HT1080 (cell line): ENCODE measurements at regions not wholly inside any gene's neighbourhood (a gene's known extent, or its start where the extent isn't known, plus 50 kb on each side); places are given as distances from the start of the nearest gene placed in this dataset.

Experiments
- DNase-seq: peaks from one replicate; pipeline ENCODE4 v3.0.0-alpha.2; 2015; ENCODE audit warnings: low read depth

DNA sequence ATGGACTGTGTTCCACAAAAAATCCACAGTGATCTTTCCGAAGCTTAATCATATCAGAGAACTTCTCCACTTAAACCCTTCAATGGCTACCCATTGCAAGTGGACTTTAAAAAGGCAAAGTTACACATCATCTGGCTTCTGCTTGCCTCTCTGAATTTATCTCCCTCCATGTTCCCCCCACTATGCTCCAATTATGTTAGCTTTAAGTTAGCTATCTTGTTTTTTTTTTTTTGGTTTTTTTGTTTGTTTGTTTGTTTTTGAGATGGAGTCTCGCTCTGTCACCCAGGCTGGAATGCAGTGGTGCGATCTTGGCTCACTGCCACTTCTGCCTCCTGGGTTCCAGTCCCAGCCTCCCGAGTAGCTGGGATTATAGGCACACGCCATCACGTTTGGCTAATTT, 166.4 kb upstream of the ADGRL2 start:
- no peak for DNase-seq

DNA sequence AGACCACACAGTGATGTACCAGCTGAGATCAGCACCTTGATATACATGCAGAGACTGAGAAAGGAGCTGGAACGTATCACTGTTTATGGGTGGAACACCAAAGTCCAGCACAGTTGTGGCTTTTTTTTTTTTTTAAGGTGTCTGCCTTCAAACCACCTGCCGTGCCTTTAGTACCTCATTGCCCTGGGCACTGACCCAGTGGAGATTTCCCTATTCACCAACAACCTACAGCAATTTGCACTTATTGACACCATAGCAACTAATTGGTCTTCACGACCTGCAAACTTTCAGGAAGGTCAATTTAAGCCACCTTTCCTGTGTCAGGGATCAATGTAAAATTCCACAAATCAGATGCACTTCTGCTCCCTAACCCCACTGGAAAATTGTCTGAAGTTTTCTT, 181.6 kb upstream of the ADGRL2 start:
- no peak for DNase-seq

DNA sequence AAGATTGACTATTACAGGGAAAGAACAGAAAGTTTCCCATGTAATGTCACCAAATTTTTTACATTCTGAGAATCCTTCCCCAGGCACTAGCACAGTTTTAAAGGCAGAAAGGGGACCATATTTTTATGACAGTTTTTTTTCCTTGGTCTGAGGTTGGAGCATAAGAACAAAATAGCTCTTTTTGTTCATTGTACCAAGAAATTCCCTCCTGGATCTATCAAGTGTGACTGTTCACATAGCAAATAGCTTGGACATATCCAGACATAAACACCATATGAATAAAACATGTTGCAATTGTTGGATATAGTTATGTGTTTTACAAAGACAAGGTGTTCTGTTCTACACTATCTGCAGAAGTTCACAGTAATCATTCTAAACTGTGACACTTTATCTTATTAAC, 182.4 kb upstream of the ADGRL2 start:
- no peak for DNase-seq

DNA sequence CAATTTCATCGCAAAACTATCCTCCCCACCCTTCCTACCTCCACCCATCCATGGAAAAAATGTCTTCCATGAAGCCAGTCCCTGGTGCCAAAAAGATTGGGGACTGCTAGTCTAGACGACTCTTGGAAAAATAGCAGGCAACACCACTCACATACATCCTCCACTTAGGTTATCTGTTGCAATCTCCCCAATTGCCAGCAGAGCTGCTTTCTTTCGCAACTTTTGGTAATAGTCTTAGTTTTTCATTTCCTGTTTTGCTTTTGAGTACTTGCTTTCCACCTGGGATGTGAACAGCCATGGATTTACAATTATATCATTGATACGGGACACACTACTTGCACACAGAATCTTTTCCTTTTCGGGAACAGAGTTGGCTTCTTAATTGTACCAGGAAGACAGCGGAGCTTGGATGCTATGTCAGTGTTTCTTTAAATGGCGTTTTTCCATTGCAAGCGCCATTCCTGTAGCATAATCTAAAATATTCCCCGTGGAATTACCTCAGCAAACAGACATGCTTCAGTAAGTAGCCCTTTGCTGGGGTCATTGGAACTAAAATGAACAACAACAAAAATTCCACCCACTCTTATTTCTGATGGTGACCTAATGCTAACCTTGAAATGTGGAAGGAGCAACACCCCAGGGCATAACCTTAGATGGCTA, 183.3 kb upstream of the ADGRL2 start:
- no peak for DNase-seq

DNA sequence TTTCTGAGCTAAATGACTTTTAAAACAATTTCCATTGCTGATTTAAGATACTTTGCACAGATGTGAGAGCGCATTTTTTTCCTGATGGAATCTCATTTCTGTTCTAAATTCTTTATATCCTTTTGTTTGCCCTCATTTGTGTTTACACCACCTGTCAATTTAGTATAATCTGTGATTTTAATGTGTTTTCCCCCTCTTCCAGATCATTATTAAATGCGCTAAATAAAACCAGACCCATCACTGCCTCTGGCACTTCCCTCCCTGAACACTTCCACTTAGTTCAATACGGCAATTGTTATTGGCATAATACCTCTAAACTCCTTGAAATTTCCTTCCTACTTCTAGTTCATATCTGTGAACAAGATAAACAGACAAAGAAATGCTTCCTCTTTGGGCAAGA, 186.9 kb upstream of the ADGRL2 start:
- no peak for DNase-seq

DNA sequence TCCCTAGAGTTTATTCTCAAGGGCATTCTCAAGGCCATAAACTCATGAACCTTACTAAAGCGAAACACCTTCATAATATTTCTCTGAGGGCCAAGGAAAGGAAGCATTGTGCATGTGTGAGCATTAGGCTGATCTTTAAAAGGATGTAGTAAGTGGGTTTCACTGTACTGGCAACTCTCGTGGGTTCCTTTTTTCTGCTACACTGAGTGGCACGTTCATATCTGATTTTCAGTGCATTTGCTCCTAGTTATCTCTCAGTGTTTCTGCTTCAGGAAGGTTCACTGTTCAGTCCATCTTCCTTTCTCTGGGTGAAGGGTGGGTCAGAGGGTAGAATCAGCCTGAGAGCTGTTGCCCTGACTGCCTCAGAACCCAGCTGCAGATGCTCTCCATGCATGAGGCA, 192.8 kb upstream of the ADGRL2 start:
- no peak for DNase-seq

DNA sequence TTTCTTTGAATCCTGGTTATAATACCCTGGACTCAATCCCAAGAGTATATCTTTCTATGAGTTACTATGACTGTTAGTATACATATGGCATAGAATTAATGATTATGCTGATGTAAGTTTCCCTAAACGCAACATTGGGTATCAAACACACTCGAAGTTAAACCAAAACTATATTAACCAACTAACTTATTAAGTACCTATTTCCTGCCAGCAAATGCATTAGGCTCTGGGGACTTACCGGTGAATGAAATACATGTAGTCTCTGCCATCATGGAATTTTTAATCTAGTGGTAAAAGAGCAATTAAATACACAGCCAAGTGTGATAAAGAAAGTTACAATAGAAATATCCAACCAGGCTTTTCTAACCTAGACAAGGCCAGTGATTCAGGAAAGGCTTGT, 193.6 kb upstream of the ADGRL2 start:
- DNase-seq: no peak

DNA sequence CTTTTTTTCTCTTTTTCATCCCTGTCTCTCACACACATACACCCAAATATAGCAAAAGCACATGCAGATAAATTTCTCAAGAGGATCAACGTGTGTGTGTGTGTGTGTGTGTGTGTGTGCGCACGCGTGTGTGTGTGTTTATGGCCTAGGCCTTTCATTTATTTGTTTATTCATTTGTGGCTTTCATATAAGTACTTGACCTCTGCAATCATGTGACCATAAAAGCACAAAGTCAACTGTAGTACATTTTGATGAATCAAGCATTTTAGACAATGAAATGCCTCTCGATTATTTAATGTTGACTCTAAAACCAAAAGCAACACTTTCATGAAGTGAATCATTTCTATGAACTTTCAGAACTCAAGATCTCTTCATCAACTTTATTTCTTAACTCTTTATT, 194.1 kb upstream of the ADGRL2 start:
- no peak for DNase-seq

DNA sequence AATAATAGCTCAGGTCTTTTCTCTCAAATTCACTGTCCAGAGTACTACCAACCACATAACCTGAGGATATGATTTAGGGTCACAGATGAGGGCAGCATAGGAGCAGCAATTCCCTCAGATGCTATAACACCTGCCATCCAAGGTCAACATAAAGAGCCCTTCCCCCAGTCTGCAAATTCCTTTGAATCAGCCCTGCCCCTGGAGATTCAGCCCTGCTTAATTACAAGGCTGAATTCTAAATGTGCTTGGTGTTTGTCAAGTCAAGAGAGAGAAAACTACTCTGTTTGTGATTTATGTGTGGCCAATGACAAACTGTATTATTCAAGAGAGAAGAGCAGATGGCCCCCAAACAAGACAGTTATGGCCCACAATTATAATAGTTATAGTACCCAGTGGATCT, 195.7 kb upstream of the ADGRL2 start:
- DNase-seq: no peak

DNA sequence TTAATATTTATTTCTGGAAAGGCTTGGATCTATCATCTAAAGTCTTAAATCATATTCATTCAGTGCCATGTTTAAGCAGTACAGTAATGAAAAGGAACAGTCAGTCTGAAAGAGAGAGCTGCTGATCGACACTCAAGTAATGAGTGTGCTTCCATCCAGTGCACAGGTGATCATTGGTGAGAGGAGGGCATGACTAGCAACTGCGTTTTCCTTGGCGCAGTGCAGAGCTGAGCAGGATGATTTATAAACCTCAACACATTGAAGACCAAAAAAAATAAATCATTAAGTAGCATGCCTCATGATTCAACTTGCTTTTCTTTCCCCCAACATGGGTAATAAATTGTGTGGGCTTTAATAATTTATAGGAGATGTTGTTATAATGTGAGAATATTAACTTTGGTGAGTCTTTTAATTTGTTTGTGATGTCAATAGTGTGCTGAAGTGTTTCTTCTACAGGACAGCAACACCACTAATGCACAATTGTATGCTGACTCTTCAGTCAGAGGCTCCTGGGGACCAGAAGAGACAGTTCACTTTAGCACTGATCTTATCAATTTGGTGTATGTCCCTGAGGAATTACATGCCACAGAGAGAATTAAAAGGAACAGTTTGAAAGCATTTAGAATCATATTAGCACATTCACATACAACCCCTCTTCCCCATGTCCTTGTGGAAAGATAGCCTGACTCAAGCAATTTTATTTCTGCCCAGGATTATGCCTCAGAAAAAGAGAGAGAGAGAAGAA, 199.7 kb upstream of the ADGRL2 start:
- no peak for DNase-seq

DNA sequence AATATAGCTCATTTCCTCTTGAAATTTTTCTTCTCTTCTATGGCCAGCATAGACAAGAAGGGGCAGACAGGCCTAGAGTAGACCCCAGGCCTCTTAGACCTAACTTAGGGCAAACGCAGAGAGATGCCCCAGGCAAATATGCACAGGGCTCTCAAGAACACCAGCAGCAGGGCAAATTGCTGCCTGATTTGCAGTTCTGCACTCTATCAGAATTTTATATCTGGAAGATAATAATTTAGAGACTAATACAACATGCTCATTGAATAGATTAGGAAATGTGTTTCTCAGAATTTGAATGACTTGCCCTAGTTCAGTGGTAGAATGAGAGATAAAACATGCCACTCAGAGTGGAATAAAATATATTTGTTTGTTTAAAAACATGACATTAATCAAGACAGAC, 200.4 kb upstream of the ADGRL2 start:
- no peak for DNase-seq

DNA sequence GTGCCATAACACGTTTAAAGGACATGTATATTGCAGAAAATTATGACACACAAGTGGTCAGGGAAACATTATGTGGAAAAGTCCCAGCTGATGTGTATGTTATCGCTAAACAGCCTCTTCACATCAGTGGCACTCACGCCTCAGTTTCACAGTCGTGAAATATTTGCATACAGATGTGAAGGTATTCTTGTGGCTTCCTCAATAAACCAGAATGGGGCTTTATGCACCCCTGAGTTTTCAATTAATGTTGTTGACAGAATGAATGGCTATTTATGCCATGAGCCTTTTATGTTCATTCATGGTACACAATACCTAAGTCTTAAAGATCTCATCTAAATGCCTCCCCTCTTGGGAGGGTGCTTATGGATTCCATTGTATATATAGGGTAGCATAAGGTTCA, 202.1 kb upstream of the ADGRL2 start:
- no peak for DNase-seq

DNA sequence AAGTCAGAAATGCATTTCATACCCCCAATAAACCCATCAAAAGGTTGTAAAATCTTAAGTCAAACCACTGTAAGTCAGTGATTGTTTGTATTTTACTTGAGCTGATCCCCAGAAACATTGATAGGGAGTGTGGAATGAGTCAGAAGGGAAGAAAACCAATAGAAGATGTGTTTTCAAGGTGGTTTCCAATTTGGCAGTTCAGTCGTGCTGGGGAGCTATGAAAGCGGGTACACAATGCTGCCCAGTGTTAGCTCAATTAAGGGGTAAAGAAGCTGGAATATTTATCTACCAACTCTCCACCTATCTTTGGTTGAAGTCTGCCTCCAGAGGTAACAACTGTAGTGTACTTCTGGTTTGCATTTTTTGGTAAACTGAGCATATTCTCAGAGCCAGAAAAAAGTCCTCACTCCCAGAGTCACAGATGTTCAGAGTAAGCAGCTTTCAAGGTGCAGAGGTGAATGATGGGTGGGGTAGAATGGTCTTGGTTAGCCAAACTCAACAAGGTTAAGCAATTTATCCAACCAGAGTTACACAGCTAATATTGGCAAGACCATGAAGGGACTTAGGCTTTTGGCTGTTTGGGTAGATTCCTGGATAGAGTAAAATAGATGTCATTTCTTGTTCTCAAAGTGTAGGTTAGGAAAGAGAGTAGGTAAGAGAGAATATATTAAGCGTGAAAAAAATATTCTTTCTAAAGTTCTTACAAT, 202.9 kb upstream of the ADGRL2 start:
- no peak for DNase-seq

DNA sequence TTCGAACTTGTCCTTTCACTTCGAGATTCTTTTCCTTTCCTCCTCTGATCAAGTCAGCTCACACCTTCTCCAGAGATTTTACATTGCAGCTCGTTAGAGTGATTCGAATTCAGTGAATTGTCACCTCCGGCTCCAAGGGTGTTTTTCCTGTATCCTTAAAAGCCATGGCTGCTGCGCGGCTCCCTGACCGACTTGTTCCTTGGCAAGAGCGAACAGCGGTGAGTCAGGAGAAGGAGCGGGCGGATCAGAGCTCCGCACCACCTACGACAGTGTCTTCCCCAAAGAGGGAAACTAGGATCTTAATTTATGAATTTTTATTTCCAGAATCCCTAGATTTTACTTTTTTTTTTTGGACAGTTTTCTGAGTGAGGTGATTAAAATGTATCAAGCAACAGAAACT, 204.4 kb upstream of the ADGRL2 start:
- DNase-seq: peak; percentile 18

DNA sequence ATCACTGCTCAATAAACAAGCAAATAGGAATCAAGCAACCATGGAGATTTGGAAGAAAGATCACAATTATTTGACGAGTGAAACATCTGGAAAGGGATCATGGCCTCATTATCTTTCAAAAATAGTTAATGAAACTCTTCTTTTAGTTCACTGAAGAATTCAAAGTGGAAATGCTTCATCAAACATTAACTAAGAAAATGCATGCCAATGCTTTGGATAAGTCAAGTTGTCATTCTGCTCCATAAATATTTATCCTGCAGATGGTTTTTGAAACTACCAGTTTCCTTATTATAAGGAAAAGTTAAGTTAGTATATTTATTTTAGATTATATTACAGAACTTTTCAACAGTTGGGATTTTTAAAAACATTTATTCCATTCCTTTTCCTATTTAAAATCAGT, 206.5 kb upstream of the ADGRL2 start:
- no peak for DNase-seq

DNA sequence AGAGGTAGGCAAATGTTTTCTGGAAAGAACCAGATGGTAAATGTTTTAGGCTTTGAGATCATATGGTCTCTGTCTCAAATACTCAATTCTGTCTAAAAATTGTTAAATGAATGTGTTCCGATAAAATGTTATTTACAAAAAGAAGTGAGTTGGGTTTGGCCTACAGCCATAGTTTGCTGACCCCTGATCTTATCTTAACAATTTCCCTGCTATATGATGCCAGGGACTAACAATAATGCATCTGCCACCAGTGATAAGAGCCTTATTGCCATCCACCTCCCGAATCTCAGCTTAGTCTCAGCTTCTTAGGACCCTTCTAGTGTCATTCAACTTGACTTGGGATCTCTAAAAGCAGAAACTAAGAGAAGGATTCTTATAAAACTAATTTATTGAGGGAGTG, 208.5 kb upstream of the ADGRL2 start:
- no peak for DNase-seq

DNA sequence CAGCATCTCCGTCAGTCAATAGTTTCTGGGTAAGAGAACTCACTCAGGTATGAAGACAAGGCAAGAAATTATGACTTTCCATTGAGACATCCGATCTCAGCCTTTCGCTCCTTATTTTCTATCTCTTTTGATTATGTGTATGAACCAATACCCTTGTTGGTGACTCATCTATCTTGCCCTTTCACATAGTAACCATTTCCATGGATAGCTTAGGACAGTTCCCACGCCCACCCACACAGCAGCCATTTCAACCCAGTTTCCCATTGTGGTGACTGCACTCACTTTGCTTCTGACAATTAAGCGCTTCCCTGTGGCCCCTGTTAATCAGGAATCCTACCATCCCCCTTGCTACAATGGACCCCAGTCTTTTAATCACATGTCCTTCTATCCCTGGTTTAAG, 210.6 kb upstream of the ADGRL2 start:
- DNase-seq: no peak

DNA sequence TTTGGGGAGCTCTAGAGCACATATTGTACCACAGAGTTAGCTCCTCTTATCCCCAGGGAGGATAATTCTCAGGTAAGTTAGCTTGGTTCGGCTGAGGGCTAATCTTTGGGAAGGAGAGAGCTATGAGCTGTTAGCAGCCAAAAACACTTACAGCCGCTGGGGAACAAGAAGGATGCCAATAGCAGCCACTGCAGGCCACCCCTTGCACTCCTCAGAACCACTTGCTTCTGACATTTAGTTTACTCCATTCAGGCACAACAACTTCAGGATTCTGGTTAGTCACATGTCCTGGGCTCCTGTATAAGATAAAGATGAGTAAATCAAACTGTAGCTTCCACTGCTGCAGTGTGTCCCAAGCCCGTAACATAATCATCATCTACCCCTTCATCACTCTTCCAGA, 212.6 kb upstream of the ADGRL2 start:
- DNase-seq: no peak

DNA sequence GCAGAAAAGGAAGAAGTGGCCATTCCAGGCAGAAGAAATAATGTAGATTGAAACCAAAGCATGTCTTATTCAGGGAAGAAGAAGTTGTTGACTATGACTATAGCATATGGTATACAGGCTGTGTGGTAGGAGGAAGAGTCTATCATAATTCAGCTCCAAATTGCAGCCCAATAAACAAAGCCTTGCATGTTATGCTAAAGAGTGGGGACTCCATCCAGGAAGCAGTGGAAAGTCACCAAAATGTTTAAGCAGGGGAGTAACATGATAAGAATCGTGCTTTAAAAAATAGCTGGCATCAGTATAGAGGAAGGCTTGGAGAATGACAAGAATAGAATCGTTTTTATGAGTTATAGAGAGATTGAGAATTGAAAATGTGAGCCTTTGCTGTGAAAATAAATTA, 213.3 kb upstream of the ADGRL2 start:
- no peak for DNase-seq

DNA sequence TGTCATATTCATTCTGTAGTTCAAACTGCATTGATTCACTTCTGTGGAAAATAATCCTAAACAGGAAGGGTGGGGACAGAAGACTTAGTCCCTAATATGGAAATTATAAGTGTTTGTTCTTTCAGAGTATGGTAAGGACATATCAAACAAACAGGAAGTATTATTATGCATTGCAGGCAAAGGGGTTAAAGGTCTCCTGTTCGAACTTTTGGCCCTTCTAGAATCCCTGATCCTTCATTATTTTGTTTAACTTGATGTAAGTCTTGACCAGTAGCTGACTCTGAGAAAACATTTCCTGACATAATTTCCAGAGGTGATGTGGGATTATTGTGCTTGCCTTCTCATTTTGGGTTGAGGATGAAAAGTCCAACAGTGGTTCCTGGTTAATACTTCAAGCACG, 215.4 kb upstream of the ADGRL2 start:
- DNase-seq: no peak

DNA sequence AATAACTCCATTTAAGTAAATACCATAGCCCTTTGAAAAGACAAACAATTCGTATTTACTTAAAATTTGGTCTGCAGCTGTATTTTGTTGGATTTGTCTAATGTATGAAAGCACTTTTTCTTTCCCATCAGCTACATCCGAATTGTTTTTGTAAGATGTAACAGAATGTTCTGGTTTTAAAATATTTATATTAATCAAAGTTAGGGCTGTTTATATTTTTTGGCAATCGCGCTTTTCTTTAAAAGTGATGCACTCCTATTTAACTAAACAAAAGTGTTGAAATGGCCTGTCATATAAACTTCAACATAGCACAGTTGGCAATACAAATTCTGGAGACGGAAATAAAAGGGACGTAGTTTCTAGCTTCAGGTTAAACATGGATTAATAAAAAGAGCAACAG, 216.3 kb upstream of the ADGRL2 start:
- DNase-seq: no peak

DNA sequence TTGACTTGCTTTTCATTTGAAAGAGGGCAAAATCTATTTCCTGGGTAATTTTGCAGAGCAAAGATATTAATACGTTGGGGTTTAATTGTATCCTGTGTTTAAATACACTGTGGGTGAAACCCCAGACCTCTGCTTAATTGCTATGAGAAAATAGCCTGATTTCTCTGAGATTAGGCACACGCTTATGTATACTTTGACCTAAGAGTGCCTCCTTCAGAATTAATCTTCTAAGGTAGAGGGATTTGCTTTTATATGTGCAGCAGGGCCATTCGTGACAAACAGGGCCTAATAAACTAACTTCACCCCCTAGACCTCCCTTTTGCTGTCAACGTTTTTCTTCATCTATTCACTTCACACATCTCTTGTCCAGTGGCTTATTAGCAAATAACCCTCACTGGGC, 216.9 kb upstream of the ADGRL2 start:
- no peak for DNase-seq

DNA sequence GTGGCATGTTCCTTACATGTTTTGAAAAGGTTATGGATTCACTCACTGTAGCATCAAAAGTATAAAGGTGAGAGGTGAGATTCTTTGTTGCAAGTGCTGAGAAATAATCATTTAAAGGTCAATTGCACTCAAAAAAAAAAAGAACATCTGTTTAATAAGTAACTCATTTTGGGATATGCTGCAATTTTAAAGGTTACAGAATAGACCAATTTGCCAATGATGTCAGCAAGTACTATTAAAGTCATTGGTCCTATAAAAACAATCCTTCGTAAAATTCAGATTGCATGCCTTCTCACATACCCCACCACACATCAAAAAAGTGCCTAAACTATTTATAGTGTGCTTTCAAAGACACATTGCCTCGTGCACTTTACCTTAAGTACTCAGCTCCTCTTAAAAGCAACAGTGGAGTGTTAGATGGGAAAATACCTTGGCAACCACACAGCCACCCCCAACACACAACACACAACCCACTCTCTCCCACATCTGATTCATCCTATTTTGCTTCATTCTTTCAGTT, 218.2 kb upstream of the ADGRL2 start:
- peak; percentile 24 for DNase-seq
